Suprapubic skin (tissue), 3 donors: ENCODE measurements at regions not wholly inside any gene's neighbourhood (a gene's known extent, or its start where the extent isn't known, plus 50 kb on each side); places are given as distances from the start of the nearest gene placed in this dataset.

Source experiments
- POLR2AphosphoS5 ChIP-seq, 3 donors: sonication (generic); formaldehyde crosslinking; IDR thresholded peaks; one replicate each; pipeline ENCODE4 v1.6.1; 2017; ENCODE audit warnings: antibody characterized with exemption in 3 of 3
- TF ChIP-seq, protein P1 (sequence below), 2 donors: fragments of 200-600 bp in 1 of 2; fragments of 450-650 bp in 1 of 2; sonication (generic) in 1 of 2; IDR thresholded peaks; one replicate each; pipeline ENCODE4 v1.5.1; 2016 to 2019; ENCODE audit warnings: antibody characterized with exemption in 2 of 2, mild to moderate bottlenecking in 1 of 2, moderate library complexity in 1 of 2

DNA sequence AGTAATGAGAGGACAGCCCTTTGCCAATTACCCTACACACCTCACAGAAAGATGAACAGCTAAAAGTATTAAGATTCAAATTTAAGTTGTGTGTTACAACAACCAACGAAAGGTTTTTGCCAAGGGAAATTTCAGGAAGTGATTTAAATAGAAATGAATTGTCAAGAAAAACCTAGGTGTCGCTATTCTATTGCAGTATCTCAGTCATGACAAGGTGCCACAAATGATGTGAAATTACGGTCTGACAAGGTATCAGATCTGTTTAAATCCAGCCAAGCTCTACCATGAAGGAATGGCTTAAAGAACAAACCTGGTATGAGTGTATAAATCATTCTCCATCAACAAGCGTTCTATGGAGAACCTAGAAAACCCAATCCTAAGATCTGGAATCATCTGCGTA is 189.7 kb downstream of the ATPSCKMT start:
- TF ChIP-seq, protein P1, sequence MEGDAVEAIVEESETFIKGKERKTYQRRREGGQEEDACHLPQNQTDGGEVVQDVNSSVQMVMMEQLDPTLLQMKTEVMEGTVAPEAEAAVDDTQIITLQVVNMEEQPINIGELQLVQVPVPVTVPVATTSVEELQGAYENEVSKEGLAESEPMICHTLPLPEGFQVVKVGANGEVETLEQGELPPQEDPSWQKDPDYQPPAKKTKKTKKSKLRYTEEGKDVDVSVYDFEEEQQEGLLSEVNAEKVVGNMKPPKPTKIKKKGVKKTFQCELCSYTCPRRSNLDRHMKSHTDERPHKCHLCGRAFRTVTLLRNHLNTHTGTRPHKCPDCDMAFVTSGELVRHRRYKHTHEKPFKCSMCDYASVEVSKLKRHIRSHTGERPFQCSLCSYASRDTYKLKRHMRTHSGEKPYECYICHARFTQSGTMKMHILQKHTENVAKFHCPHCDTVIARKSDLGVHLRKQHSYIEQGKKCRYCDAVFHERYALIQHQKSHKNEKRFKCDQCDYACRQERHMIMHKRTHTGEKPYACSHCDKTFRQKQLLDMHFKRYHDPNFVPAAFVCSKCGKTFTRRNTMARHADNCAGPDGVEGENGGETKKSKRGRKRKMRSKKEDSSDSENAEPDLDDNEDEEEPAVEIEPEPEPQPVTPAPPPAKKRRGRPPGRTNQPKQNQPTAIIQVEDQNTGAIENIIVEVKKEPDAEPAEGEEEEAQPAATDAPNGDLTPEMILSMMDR (IDR thresholded peaks at IDR 0.05) = no peak
- no peak for TF ChIP-seq POLR2AphosphoS5 (IDR thresholded peaks at IDR 0.05)
